Ecto neural progenitor cell (in vitro differentiated cells): ENCODE measurements at regions not wholly inside any gene's neighbourhood (a gene's known extent, or its start where the extent isn't known, plus 50 kb on each side); places are given as distances from the start of the nearest gene placed in this dataset.

Source experiments
- DNase-seq: peaks from one replicate; pipeline ENCODE4 v3.0.0-alpha.2; 2018; ENCODE audit warnings: low spot score

DNA sequence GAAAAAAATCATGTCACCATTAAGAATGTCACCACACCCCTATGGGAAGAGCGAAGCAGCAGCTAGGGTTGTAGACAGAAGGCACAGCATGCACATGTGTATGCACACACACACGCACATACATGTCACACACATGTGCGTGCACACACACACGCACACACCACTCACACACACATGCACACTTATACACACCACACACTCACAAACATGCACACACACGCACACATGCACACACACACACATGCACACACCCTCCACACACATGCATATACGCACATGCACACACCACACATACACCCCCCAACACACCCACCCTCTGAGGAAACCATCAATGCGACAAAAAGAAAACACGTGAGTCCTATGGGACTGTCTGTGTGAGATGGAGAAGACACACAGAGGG lies 205.4 kb downstream of the ENGASE start:
- no peak for DNase-seq

DNA sequence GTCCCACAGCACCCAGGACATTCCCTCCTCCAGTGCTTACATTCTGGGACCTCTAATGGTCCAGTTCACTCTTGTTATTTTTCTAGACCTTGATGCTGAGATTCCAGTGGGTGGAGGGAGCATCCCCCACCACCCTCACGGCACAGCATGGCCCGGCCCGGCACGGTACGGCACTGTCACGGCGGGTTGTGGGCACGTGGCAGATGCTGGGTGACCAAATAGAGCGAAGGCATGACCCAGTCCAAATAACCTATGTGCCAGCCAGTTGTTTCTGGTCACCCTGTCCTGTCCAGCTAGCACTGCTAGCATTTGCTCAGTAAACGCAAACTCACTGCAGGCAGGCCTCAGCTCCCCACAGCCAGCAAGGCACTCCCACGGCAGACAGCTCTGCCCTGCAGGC lies 204.7 kb downstream of the ENGASE start:
- no peak for DNase-seq

DNA sequence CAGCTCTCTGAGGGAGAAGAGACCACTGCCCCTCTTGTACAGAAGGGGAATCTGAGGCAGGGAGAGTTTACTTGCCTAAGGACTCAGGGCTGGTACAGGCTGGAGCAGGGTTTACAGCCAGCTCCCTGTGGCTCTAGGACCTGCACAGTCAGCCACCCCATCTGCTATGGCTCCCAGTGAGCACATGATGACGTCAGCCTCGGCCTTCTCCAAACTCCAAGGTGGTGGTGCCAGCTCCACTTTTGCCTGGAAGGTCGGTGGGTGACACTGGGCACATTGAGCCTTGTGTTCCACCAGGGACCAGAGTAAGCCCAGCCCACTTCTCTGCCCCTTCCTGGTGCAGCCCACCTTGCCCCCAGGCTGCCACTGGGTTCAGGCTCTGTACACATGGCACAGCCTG lies 202.2 kb downstream of the ENGASE start:
- no peak for DNase-seq

DNA sequence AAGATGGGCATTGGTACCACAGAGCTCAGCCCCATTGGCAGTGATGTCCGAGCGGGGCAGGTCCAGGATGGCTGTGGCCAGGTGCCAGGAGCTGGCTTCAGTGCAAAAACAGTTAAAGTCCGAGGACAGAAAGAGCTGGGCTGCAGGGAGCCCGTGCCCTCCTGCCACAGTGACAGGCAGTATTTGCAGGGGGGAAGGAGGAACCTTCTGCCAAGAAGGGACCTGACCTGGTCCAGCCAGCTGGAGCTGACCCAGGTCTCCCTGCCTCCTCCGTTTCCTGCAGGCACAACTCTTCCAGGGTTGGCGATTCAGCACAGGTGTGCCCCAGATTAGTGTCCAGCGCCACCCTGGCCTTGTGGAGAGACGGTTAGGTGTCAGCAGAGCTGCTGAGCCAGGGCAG lies 199.0 kb downstream of the ENGASE start:
- DNase-seq, result no peak

DNA sequence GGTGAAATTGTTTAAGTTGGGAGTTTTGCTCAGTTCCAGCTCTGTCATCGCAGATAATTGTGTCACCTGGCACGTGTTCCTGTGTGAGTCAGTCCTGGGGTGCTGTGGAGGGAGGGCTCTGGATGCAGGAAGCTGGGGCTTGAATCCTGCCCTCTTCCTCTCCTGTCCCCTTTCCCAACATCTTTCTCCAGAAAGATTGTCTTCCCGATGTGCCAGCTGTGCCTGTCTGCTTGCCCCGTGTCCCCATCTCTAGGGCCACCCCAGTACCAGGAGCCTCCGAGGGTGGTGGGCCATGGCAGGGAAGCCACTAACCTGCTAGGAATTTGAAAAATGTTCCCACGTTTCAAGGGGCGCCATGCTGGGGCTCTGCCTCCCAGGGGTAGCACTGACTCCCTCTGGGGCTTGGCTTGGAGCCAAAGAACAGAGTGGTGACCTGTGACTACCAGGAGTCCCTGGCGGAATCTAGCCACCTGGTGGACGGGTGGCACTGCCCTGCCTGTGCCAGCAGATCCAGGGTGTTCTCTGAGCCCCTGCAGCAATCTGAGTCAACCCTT lies 198.1 kb downstream of the ENGASE start:
- DNase-seq, result no peak

DNA sequence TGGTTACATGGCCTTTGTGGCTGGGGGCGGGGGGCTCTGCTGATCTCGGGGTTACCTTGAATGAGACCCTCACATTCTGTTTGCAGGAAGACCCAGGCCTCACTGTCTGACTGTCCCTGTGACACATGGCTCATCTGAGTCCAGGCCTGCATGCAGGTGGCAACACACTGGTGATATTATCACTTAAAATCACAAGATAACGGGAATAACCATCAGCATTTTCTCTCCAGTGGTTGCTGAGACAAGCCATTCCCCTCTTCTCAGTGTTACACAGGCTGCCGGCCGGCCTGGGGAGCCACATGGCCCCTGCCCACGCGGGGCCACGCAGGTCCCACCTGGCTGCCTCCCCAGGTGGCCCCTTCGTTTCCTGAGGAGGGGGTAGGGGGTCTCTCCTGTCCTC lies 197.6 kb downstream of the ENGASE start:
- no peak for DNase-seq

DNA sequence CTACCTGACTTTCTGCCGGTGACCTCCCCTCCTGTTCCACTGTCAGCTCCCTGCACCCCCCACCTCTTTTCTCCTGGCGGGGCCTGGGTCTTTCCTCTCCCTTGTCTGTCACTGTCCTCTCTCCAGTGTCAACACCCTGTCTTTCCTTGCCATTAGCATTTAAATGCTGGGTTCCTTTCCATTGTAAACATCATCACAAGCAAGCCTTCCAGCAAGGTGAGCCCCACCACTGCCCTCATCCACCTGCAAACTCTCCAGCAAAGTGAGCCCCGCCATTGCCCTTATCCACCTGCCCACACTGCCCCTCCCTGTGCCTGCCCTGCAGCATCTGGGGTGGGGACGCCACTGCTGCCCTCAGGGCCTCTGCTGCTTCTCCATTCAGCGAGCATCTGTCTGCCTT lies 195.0 kb downstream of the ENGASE start:
- DNase-seq, result no peak

DNA sequence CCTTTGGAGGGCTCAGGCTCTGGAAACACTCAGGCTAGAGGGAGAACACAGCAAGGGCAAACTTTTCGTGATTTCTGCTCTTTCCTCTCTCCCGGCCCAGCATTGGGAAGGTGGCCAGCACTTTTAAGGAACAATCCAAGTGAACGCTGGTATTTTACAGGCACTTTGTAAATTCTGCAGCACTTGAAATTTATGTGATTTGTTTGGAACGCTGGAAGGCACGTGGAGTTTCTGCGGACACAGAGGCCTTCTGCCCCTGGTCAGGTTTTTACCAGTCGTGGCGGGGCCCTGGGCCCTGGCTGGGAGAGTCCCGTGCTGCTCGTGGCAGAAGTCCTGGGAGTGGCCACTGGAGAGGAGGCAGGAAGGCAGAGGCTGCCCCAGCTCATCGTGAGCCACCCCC lies 188.6 kb downstream of the ENGASE start:
- DNase-seq, result no peak

DNA sequence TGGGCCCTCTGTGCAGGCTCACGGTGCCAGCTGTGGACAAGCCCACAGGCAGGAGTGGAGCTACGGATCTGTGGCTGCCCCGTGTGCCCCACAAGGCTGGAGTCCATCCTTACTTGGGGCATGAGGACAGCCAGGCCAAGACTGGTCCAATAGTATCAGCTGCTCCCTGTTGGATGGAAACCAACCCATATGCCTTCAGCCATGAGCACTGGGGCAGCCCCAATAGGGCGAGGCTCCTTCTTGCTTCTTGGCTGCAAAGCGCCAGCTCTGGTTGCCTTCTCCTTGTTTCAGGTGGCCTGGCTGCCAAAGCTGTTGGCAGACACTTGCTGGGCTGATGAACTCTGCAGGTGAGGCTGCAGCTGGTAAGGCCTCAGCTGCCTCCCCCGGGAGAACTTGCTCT lies 188.0 kb downstream of the ENGASE start:
- no peak for DNase-seq

DNA sequence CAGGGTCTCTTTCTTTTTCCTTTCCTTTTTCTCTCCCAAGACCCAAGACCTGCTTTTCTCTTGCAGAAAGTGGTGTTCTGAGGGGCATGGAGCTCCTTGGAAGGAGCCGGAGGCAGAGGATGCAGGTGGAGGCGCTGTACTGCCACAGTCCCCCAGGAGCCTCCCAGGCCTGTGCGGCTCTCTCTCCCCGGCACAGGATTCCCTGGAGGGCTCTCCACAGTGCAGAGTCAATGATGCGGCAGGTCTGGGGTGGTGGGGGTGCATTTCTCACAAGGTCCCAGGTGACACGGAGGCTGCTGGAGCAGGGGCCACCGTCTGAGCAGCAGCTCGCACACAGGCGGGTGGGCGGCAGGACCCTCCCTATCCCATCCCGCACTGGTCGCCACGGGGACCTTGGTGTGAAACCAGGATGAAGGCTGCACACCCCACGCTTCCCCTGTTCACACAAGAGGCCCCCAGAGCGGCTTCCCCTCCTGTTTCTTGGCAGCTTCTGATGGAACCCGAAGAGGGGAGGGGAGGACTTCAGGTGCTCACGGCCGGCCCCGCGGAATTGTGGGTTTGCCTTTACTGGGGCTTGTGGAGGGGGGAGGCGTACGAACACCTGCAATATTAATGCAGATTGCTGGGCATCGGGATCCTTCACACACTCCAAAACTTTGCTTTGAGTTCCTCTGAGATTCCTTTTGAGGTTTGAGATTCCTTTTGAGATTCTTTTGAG lies 186.9 kb downstream of the ENGASE start:
- DNase-seq, result no peak

DNA sequence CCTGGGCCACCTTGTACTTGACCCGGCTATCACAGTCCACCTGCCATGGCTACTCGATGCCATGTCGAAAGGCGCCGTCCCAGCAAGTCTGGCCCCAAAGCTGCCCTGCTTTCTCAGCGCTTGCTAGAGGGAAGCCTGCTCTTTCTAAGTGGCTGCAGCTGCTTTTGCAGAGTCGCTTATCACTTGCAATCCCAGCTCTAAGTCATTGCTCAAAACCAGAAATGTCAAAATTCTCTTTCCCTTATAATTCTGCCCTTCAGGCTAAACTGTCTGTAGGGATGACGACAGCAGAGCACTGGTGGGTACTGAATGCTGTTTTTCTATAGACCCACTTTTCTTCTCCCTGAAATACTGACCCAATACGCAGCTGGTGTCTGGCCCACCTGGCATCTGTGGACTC lies 184.2 kb downstream of the ENGASE start:
- DNase-seq, result no peak

DNA sequence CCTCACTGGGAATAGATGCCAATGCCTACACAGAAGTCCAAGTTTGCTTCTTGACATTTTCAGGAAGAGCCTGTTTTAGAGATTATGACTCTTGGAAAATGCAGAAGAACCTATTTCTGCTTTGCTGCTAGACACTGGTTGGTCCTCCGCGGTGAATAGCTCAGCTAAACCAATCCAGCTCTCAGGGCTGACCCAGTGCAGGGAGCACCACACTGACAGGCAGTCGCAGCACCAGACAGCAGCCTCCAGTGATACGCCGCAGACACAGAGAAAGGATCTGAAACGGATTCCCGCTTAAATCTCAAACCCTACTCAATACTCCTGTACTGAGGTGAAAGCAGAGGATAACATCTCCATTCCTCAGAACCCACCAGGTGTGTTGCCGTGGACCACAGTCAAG lies 183.4 kb downstream of the ENGASE start:
- no peak for DNase-seq

DNA sequence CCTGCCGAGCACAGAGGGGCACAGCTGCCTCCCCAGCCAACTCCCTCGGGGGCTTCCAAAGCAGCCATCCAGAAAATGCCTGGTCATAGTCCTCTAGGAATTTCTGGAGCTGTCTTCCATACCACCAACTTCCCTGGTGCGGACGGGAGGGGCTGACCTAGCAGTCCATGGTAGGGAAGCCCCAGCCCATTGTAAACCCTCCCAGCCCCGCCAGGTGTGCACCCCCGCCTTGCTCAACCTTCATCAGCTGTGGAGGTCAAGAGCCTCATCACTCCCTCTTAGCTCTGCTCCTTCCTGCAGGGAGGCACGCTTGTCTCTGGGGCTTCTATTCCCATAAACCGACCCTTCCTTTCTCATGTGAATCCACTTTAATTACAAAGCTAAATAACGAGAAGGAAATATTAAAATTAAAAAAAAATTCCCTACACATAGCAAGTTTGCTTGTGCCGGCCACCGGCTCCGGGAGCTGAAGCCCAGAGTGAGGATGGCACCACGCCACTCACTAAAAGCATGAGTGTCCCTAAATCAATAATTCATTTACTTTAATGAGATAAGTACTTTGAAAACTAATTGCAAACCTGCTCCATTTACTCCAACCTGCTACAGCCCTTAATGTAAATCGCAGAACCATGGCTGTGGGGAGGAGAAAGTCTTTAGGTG lies 181.4 kb downstream of the ENGASE start:
- no peak for DNase-seq

DNA sequence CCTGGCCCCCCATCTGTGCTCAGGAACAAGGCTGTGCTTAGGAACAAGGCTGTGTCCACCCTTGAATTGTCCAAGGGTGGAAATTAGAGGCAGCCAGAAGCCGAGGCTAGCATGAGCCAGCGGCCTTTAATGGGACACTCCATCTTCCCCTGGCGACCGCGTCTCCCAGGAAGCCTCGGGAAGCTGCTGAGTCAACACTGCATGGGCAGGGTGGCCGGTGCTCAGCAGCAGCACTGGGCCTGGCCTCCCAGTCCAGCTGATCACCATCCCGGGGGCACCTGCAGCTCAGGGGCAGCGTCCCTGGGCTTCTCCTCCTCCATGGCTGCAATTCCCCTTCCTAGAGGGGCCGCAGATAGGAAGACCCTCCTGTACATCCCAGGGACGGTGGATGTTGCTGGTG lies 180.8 kb downstream of the ENGASE start:
- no peak for DNase-seq

DNA sequence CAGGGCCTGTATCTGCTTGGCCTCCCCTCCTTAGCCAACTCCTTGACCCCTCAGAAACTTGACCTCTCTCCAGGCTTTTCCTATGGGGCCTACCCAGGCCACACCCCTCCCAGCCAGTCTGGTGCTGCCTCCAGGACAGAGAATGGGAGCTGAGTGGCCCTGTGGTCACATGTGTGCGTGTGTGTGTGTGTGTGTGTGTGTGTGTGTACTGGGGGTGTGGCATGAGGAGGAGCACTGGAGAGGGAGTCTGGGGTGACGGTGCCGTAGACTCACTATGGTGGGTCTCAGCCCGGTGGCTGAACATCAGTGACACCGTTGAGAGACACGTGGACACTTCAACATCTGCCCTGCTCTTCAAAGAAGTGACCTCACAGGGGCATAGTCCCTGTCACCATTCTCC lies 180.4 kb downstream of the ENGASE start:
- DNase-seq, result no peak

DNA sequence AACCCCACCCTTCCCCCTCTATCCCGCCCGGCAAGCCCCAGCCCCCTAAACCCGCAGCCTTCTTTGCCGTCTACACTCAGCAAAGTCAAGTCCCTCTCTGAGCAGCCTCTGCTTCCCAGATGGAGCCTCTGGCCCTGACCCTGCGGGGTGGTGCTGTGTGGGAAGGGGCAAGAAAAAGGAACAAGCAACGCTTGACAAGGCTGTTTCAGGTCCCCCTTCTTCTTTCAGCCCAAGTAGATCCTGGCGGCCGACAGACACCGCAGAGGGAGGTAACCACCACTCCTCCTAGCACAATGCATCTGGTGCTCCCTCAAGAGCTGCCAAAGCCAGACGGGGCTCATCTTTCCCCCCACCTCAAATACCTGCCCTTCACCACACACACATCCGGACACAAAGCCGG lies 178.3 kb downstream of the ENGASE start:
- no peak for DNase-seq

DNA sequence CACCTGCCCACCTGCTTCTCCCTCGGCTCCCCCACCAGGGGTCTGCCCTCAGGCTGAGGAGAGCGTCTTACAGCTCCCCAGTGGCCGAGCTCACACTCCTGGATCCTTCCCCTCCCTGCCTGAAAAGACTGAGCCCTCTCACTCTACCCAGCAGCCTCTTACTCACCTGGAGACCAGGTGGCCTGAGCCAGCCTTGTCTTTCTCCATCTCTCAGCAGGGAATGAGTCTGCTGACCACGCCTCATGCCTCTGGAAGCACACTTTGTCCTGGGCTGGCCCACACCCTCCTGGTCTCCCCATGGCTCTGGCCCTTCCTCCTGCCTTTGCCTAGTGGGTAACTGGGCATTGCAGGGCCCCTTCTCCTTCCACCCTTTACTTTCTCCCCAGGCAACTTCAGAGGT lies 177.2 kb downstream of the ENGASE start:
- no peak for DNase-seq

DNA sequence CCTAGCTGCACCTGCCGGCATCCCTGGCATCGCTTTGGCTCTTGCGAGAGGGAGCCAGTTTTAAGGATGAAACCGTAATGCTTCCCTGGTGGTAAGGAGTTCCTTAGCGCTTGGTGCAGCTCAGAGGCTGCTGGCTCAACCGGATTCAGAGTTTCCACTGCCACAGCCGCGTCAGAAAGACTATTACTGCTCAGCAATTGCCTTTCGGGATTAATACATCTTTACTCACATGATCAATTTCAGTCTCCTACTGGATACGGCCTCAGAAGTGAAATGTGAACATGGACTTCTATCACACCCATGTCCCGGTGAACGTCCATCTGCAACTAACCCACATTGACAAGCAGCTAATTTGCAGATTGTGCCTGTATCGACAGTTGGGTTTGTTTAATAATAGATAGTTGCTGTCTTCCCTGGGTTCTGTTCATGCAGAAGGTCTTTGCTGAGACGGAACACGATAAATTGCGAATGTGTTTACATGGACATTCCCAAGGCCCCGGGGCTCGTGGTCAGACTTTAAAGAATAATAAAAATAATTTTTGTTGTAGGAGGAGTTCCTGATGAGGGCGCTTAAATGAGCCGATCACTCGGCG lies 175.4 kb downstream of the ENGASE start:
- DNase-seq, result no peak

DNA sequence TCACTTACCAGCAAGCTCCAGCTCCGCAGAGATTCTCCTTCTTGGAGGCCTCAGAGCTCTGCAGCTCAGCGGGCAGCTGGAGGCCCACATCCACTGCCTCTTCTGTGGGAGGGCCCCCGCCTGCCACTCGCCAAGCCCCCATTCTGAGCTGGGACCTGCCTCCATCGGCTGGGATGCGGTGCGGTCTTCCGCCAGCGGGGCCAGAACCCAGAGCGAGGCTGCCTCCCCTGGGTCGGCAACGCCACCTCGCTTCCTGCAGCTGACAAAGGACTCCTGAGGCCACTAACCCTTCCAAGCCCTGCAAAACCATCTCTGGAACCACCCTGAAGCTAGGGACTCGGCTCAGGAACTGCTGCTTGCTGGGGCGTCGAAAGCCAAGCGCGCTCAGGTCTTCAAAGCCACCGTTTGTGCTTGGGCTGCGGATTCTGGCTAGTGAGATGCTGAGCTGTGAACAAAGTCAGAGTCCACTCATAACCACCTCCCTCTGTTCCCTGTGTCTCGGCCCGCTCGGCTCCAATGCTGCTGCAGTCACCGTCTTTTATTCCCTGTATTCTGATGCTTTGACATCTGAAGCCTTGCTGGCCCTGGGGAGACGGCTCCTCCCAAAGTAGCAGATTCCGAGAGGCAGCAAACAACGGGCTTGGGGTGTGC lies 174.3 kb downstream of the ENGASE start:
- no peak for DNase-seq

DNA sequence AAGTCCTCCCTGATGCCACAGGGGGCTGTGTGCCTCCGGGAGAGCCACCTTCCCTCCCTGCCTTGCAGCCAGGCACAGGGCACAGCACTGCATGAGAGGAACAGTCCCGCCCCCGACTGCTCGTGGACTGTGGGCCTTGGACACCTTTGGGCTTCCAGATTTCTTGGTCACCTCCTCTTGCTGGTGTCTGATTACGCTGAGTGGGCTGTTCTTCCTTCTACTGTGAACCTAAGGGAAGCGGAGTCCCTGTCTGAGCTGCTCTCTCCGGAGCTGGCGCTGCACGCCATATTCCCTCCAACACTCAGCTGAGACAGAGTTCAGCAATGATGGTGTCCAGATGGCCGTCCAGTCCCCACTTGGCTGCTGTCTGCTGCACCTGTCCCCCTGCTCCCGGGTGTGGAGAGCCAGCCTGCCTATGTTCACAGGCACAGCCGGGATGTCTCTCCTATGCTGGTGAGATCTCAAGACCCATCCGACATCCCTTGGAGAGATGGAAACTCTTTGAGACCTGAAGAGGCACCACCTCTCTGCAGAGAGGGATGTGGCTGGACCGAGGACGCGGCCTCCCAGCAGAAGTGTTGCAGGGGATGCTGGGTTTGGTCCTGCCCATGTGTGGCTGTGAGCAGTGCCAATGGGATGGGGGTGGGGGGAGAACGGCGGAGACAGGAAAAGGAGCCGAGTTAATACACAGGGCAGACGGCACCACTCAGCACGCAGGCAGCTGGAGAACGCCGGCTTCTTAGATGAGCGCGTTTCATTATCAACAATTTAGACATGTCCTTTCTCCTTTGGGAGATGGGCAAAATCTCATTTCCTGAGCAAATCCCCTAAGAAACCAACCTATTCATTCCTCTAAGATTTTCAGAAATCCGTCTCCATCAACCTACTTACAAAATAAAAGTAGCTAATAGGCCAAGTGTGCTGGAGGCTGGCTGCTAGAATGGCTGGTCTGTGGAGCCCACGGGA lies 171.9 kb downstream of the ENGASE start:
- DNase-seq, result no peak

DNA sequence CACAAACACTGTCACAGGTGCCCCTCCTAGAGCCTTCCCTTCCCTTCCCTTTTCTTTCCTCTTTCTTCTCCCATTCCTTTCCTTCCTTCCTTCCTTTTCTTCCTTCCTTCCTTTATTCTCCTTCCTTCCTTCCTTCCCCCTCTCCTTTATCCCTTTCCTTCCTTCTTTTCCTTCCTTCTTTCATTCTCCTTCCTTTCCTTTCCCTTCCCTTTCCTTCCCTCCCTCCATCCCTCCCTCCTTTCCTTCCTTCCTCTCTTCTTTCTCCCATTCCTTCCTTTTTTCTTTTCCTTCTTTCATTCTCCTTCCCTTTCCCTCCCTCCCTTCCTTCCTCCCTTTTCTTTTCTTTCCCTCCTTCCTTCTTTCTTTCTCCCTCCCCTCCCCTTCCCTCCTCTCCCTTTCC lies 170.0 kb downstream of the ENGASE start:
- no peak for DNase-seq

DNA sequence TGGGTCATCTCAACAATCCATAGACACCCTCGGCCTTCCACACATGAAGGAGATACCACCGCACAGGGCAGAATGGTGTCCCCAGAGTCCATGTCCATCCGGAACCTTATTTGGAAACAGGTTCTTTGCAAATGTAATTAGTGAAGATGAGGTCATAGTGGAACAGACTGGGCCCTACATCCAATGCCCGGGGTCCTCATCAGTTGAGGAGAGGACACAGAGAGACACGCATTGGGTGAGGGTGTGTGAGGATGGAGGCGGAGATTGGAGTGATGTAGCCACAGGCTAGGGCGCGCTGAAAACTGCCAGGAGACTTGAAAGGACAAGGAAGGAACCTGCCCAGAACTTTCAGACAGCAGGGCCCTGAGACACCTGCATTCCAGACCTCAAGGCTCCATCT lies 169.4 kb downstream of the ENGASE start:
- DNase-seq, result no peak
